Right atrium auricular region (tissue), 2 donors: ENCODE measurements at regions not wholly inside any gene's neighbourhood (a gene's known extent, or its start where the extent isn't known, plus 50 kb on each side); places are given as distances from the start of the nearest gene placed in this dataset.
"Not testable (repeated sequence)": the region's sequence is repeated elsewhere in the genome, so short reads cannot be mapped to it uniquely, and the experiment has no call there.

Experiments used
- DNase-seq: peaks from one replicate; pipeline ENCODE4 v3.0.0-alpha.2; 2019; ENCODE audit warnings: low spot score
- H3K27ac ChIP-seq, 2 donors: fragments of 200-600 bp; sonication (generic); 1 replicate in 1 of 2; 2 replicates in 1 of 2; pipeline ENCODE4 v1.5.1; 2016 to 2019
- H3K27me3 ChIP-seq, 2 donors: fragments of 200-600 bp; sonication (generic); one replicate each; pipeline versions ENCODE4 v1.5.1 to v1.6.0; 2017 to 2019
- H3K36me3 ChIP-seq: fragments of 200-600 bp; sonication (generic); one replicate; pipeline ENCODE4 v1.5.1; 2016
- H3K4me1 ChIP-seq, 2 donors: fragments of 200-600 bp; sonication (generic); one replicate each; pipeline versions ENCODE4 v1.5.1 to v1.6.0; 2017 to 2019
- H3K4me3 ChIP-seq, 2 donors: fragments of 200-600 bp; sonication (generic); 1 replicate in 1 of 2; 2 replicates in 1 of 2; pipeline ENCODE4 v1.5.1; 2017 to 2019; ENCODE audit warnings: mild to moderate bottlenecking in 1 of 2, moderate library complexity in 1 of 2
- H3K9me3 ChIP-seq, 2 donors: fragments of 200-600 bp; sonication (generic); one replicate each; pipeline ENCODE4 v1.5.1; 2019
- CTCF ChIP-seq, 2 donors: fragments of 200-600 bp; sonication (generic); IDR thresholded peaks; one replicate each; pipeline ENCODE4 v1.5.1; 2019; ENCODE audit warnings: antibody characterized with exemption in 2 of 2

- peaks cover 0 to 6% of the 10 kb centered on the region in 2 donors for H3K9me3 ChIP-seq
- H3K36me3 ChIP-seq: no peaks in the 10 kb centered on the region
- no peaks in the 10 kb centered on the region for H3K27me3 ChIP-seq
- TF ChIP-seq CTCF (IDR thresholded peaks at IDR 0.05): no peak
- no peak overlapping the region for H3K27ac ChIP-seq
- H3K4me1 ChIP-seq: no peaks in the 10 kb centered on the region
- H3K4me3 ChIP-seq: no peak overlapping the region
- no peak for DNase-seq
These were observed 199.4 kb upstream of the ARHGEF26 start for GRCh38 chr3:153921826-153922225.

GRCh38 chr3:153925841-153926514, 195.2 kb upstream of the ARHGEF26 start:
- H3K27me3 ChIP-seq: no peaks in the 10 kb centered on the region
- no peak for TF ChIP-seq CTCF (IDR thresholded peaks at IDR 0.05)
- H3K27ac ChIP-seq: no peak overlapping the region
- DNase-seq: no peak
- H3K9me3 ChIP-seq: no peaks in the 10 kb centered on the region
- no peaks in the 10 kb centered on the region for H3K36me3 ChIP-seq
- H3K4me1 ChIP-seq: no peaks in the 10 kb centered on the region
- no peak overlapping the region for H3K4me3 ChIP-seq

GRCh38 chr3:153927107-153927506, 194.1 kb upstream of the ARHGEF26 start:
- DNase-seq: no peak
- Histone ChIP-seq H3K9me3 (no peaks in the 10 kb centered on the region), H3K4me1 (no peaks in the 10 kb centered on the region), H3K27ac (no peak overlapping the region), H3K36me3 (no peaks in the 10 kb centered on the region), H3K27me3 (no peaks in the 10 kb centered on the region), H3K4me3 (no peak overlapping the region)
- peak in 1 of 2 donors; percentile 21 for TF ChIP-seq CTCF (IDR thresholded peaks at IDR 0.05)

GRCh38 chr3:153928851-153929250, 192.3 kb upstream of the ARHGEF26 start:
- TF ChIP-seq CTCF (IDR thresholded peaks at IDR 0.05): no peak
- no peak overlapping the region for H3K27ac ChIP-seq
- H3K36me3 ChIP-seq: no peaks in the 10 kb centered on the region
- no peaks in the 10 kb centered on the region for H3K27me3 ChIP-seq
- H3K4me1 ChIP-seq: no peaks in the 10 kb centered on the region
- no peak for DNase-seq
- no peak overlapping the region for H3K4me3 ChIP-seq
- no peaks in the 10 kb centered on the region for H3K9me3 ChIP-seq

GRCh38 chr3:153933481-153933880, 187.7 kb upstream of the ARHGEF26 start:
- not testable (repeated sequence) for H3K9me3 ChIP-seq, H3K4me3 ChIP-seq, H3K27ac ChIP-seq, H3K27me3 ChIP-seq, H3K4me1 ChIP-seq, H3K36me3 ChIP-seq, DNase-seq

GRCh38 chr3:153944084-153944483, 177.1 kb upstream of the ARHGEF26 start:
- no peak overlapping the region for H3K4me3 ChIP-seq
- peaks cover 0 to 15% of the 10 kb centered on the region in 2 donors for H3K9me3 ChIP-seq
- no peak for TF ChIP-seq CTCF (IDR thresholded peaks at IDR 0.05)
- H3K4me1 ChIP-seq: no peaks in the 10 kb centered on the region
- DNase-seq: no peak
- H3K27me3 ChIP-seq: no peaks in the 10 kb centered on the region
- H3K36me3 ChIP-seq: no peaks in the 10 kb centered on the region
- H3K27ac ChIP-seq: no peak overlapping the region
